ENCODE measurements at regions not wholly inside any gene's neighbourhood (a gene's known extent, or its start where the extent isn't known, plus 50 kb on each side); places are given as distances from the start of the nearest gene placed in this dataset.
"Not testable (repeated sequence)": the region's sequence is repeated elsewhere in the genome, so short reads cannot be mapped to it uniquely, and the experiment has no call there.

DNA sequence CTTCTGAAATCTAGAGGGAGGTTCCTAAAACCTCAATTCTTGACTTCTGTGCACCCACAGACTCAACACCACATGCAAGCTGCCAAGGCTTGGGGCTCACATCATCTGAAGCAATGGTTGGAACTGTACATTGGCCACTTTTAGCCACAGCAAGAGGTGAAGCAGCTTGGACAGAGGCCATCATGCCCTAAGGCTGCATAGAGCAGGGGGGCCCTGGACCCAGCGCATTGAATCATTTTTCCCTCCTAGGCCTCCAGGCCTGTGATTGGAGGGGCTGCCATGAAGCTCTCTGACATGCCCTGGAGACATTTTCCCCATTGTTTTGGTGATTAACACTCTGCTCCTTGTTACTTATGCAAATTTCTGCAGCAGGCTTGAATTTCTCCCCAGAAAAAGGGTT is 145.9 kb downstream of the C6orf118 start:
- intact Hi-C loops (cut with DNase I): no loop called here
- Histone ChIP-seq H3K4me1 (no peaks in the 10 kb centered on the region), H3K27me3 (no peaks in the 10 kb centered on the region), H3K9me3 (peaks cover 0 to 3% (median 0%) of the 10 kb centered on the region in 4 donors), H3K4me3 (no peak overlapping the region), H3K27ac (replicated peaks in 1 of 4) (no peak overlapping the region), H3K36me3 (no peaks in the 10 kb centered on the region)
- 100% methylated on average over 1 of the region's 1 CpG for WGBS
- no peak for DNase-seq (ENCODE audit: extremely low spot score)
- TF ChIP-seq POLR2AphosphoS5 (IDR thresholded peaks at IDR 0.05) (no peak), POLR2A (IDR thresholded peaks at IDR 0.05; ENCODE audit: low read depth) (no peak), EP300 (IDR thresholded peaks at IDR 0.05) (no peak)
- TF ChIP-seq, protein P1, sequence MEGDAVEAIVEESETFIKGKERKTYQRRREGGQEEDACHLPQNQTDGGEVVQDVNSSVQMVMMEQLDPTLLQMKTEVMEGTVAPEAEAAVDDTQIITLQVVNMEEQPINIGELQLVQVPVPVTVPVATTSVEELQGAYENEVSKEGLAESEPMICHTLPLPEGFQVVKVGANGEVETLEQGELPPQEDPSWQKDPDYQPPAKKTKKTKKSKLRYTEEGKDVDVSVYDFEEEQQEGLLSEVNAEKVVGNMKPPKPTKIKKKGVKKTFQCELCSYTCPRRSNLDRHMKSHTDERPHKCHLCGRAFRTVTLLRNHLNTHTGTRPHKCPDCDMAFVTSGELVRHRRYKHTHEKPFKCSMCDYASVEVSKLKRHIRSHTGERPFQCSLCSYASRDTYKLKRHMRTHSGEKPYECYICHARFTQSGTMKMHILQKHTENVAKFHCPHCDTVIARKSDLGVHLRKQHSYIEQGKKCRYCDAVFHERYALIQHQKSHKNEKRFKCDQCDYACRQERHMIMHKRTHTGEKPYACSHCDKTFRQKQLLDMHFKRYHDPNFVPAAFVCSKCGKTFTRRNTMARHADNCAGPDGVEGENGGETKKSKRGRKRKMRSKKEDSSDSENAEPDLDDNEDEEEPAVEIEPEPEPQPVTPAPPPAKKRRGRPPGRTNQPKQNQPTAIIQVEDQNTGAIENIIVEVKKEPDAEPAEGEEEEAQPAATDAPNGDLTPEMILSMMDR (IDR thresholded peaks at IDR 0.05): no peak

DNA sequence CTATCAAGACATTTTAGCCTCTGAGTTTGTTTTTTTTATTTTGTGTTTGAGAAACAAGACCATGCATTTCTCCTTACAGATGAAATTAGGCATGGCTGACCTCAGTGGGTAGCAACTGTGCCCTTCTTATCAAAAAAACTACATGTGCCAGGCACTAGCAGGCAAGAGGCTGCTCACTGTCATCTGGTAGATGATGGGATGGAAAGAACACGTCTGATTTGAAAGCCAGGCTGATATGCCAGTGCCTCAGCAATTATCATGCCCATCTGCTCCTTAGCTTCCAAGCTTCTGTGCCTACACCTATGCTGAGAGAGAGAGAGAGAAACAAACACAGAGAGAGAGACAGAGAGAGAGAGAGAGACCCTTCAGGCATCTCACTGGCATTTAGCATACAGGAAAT is 149.9 kb downstream of the C6orf118 start:
- H3K9me3 ChIP-seq: peaks cover 0 to 3% (median 0%) of the 10 kb centered on the region in 4 donors
- H3K4me1 ChIP-seq: no peaks in the 10 kb centered on the region
- WGBS: 64% methylated on average over 1 of the region's 1 CpG
- H3K36me3 ChIP-seq: no peaks in the 10 kb centered on the region
- no peak for DNase-seq (ENCODE audit: extremely low spot score)
- H3K27ac ChIP-seq (replicated peaks in 1 of 4): no peak overlapping the region
- H3K4me3 ChIP-seq: no peak overlapping the region
- TF ChIP-seq, protein P1 (IDR thresholded peaks at IDR 0.05): no peak
- no peak for TF ChIP-seq EP300 (IDR thresholded peaks at IDR 0.05)
- TF ChIP-seq POLR2AphosphoS5 (IDR thresholded peaks at IDR 0.05): no peak
- TF ChIP-seq POLR2A (IDR thresholded peaks at IDR 0.05; ENCODE audit: low read depth): no peak
- no peaks in the 10 kb centered on the region for H3K27me3 ChIP-seq
- intact Hi-C loops (cut with DNase I): no loop called here

DNA sequence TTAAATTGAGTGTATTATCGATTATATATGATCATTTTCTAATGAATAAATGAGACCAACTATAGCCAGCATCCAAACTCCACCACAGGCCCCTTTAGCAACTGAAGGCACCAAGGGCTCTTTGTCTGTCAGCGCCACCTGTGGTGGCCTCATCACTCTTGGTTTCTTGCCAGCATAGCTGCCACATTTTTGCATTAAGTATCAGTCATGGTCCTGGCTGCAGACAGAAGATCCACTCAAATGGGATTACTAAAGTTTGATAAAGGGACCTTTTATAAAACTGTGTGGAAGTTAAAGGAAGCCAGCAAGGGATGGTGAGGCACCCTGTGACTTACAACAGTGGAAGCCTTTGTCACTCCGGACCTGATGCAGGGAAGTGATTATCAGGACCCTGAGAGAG is 162.9 kb downstream of the C6orf118 start:
- Histone ChIP-seq H3K27ac (replicated peaks in 1 of 4) (no peak overlapping the region), H3K36me3 (no peaks in the 10 kb centered on the region), H3K4me1 (no peaks in the 10 kb centered on the region), H3K9me3 (peaks cover 0 to 3% (median 0%) of the 10 kb centered on the region in 4 donors), H3K27me3 (peaks cover 0 to 3% (median 0%) of the 10 kb centered on the region in 4 donors), H3K4me3 (no peak overlapping the region)
- DNase-seq (ENCODE audit: extremely low spot score): no peak
- intact Hi-C loops (cut with DNase I): no loop called here
- 79% methylated on average over 3 of the region's 3 CpGs for WGBS
- TF ChIP-seq POLR2AphosphoS5 (IDR thresholded peaks at IDR 0.05): no peak
- TF ChIP-seq EP300 (IDR thresholded peaks at IDR 0.05): no peak

DNA sequence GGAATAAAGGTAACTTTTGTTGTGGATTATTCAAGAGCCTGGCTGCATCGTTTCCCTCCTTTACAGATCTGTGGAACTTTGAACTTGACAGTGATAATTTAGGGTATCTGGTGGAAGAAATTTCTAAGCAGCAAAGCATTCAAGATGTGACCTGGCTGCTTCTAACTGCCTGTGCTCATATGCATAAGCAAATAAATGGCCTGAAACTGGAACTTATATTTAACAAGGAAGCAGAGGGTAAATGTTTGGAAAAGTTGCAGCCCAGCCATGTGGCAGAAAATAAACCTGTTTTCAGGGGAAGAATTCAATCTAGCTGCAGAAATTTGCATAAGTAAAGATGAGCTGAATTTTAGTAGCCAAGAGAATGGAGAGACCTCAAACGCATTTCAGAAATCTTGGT is 173.5 kb downstream of the C6orf118 start:
- no peaks in the 10 kb centered on the region for H3K4me1 ChIP-seq
- no peak overlapping the region for H3K4me3 ChIP-seq
- intact Hi-C loops (cut with DNase I): no loop called here
- peaks cover 0 to 23% (median 5%) of the 10 kb centered on the region in 4 donors for H3K9me3 ChIP-seq
- DNase-seq (ENCODE audit: extremely low spot score): no peak
- H3K27ac ChIP-seq (replicated peaks in 1 of 4): no peak overlapping the region
- TF ChIP-seq, protein P1 (IDR thresholded peaks at IDR 0.05): no peak
- TF ChIP-seq POLR2AphosphoS5 (IDR thresholded peaks at IDR 0.05) (no peak), EP300 (IDR thresholded peaks at IDR 0.05) (no peak), POLR2A (IDR thresholded peaks at IDR 0.05; ENCODE audit: low read depth) (no peak)
- no peaks in the 10 kb centered on the region for H3K36me3 ChIP-seq
- no peaks in the 10 kb centered on the region for H3K27me3 ChIP-seq
- 72% methylated on average over 2 of the region's 2 CpGs for WGBS

DNA sequence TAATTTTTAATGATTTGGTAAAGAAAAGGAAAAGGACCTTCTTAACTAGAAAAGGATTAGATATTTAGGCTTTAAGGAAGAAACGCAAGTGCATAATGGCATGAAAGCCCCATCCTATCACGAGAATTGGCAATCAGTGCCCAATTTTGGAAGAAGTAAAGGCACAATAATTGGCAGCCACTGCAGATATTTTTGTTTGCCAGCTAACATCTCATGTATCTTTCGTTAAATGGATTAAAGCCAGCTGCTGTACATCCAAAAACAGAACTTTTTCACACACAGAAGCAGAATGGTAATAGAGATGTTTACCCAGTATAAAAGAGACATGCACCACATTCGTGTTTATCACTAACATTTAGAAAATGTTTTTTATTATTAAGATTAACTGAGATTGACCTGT is 180.3 kb downstream of the C6orf118 start:
- Histone ChIP-seq H3K4me3 (no peak overlapping the region), H3K36me3 (no peaks in the 10 kb centered on the region), H3K27me3 (no peaks in the 10 kb centered on the region), H3K4me1 (no peaks in the 10 kb centered on the region), H3K9me3 (no peaks in the 10 kb centered on the region), H3K27ac (replicated peaks in 1 of 4) (no peak overlapping the region)
- TF ChIP-seq, protein P1 (IDR thresholded peaks at IDR 0.05): no peak
- TF ChIP-seq EP300 (IDR thresholded peaks at IDR 0.05) (no peak), POLR2A (IDR thresholded peaks at IDR 0.05; ENCODE audit: low read depth) (no peak), POLR2AphosphoS5 (IDR thresholded peaks at IDR 0.05) (no peak)
- no peak for DNase-seq (ENCODE audit: extremely low spot score)
- intact Hi-C loops (cut with DNase I): no loop called here
- 73% methylated on average over 4 of the region's 4 CpGs for WGBS

DNA sequence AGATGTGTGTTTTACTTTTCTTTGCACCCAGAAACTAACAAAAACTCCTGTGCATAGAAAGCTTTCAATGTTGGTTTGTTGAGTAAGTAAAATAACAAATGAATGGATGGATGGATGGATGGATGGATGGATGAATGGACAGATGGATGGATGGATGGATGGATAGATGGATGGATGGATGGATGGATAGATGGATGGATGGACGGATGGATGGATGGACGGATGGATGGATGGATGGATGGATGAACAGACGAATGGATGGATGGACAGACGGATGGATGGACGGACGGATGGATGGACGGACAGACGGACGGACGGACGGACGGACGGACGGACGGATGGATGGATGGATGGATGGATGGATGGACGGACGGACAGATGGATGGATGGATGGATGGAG is 181.7 kb downstream of the C6orf118 start:
- H3K4me3 ChIP-seq; H3K4me1 ChIP-seq; H3K9me3 ChIP-seq; H3K27me3 ChIP-seq; DNase-seq (ENCODE audit: extremely low spot score); H3K27ac ChIP-seq (replicated peaks in 1 of 4); H3K36me3 ChIP-seq; intact Hi-C loops (cut with DNase I): not testable (repeated sequence)
- WGBS: 70% methylated on average over 17 of the region's 17 CpGs

DNA sequence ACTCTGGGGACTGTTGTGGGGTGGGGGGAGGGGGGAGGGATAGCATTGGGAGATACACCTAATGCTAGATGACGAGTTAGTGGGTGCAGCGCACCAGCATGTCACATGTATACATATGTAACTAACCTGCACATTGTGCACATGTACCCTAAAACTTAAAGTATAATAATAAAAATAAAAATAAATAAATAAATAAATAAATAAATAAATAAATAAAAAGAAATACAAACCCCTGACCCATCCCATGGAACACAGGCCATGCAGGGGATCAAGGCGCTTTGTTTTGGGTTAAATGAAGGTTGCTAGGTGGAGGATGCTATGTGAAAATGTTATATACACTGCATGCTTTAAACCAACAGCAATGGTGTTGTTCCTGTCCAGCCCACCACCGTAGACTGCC is 184.7 kb downstream of the C6orf118 start:
- H3K9me3 ChIP-seq; H3K36me3 ChIP-seq; H3K4me1 ChIP-seq; intact Hi-C loops (cut with DNase I); H3K4me3 ChIP-seq; DNase-seq (ENCODE audit: extremely low spot score); H3K27me3 ChIP-seq; H3K27ac ChIP-seq (replicated peaks in 1 of 4): not testable (repeated sequence)
- 80% methylated on average over 4 of the region's 4 CpGs for WGBS

Measured in esophagus muscularis mucosa (tissue), 4 donors.